Peyer's patch (tissue), 4 donors: ENCODE measurements at regions not wholly inside any gene's neighbourhood (a gene's known extent, or its start where the extent isn't known, plus 50 kb on each side); places are given as distances from the start of the nearest gene placed in this dataset.

Source experiments
- DNase-seq, 3 donors: peaks; one replicate each; pipeline ENCODE4 v3.0.0-alpha.2; 2017 to 2019
- H3K27ac ChIP-seq, 4 donors: fragments of 200-600 bp; sonication (generic); one replicate each; pipeline ENCODE4 v1.5.1; 2016 to 2019
- H3K27me3 ChIP-seq, 2 donors: fragments of 200-600 bp; sonication (generic); one replicate each; pipeline ENCODE4 v1.5.1; 2019
- H3K36me3 ChIP-seq, 3 donors: fragments of 200-600 bp; sonication (generic); one replicate each; pipeline ENCODE4 v1.5.1; 2016 to 2019
- H3K4me1 ChIP-seq, 4 donors: fragments of 200-600 bp; sonication (generic); one replicate each; pipeline ENCODE4 v1.5.1; 2016 to 2019
- H3K4me3 ChIP-seq, 4 donors: fragments of 200-600 bp; sonication (generic); 1 replicate in 3 of 4; 2 replicates in 1 of 4; pipeline ENCODE4 v1.5.1; 2016 to 2019; ENCODE audit warnings: mild to moderate bottlenecking in 1 of 4
- H3K9me3 ChIP-seq, 4 donors: fragments of 200-600 bp; sonication (generic); one replicate each; pipeline ENCODE4 v1.5.1; 2016 to 2019; ENCODE audit warnings: mild to moderate bottlenecking in 1 of 4
- POLR2A ChIP-seq, 2 donors: fragments of 450-650 bp; IDR thresholded peaks; one replicate each; pipeline ENCODE4 v1.5.1; 2017; ENCODE audit warnings: antibody characterized with exemption in 2 of 2, mild to moderate bottlenecking in 2 of 2, moderate library complexity in 2 of 2
- TF ChIP-seq, protein P1 (sequence below), 6 experiments: fragments of 450-650 bp in 4 of 6; fragments of 200-600 bp in 2 of 6; sonication (generic) in 1 of 6; IDR thresholded peaks; one replicate each; pipeline ENCODE4 v1.5.1; 2017 to 2019; ENCODE audit warnings: antibody characterized with exemption in 6 of 6, mild to moderate bottlenecking in 3 of 6, moderate library complexity in 1 of 6

DNA sequence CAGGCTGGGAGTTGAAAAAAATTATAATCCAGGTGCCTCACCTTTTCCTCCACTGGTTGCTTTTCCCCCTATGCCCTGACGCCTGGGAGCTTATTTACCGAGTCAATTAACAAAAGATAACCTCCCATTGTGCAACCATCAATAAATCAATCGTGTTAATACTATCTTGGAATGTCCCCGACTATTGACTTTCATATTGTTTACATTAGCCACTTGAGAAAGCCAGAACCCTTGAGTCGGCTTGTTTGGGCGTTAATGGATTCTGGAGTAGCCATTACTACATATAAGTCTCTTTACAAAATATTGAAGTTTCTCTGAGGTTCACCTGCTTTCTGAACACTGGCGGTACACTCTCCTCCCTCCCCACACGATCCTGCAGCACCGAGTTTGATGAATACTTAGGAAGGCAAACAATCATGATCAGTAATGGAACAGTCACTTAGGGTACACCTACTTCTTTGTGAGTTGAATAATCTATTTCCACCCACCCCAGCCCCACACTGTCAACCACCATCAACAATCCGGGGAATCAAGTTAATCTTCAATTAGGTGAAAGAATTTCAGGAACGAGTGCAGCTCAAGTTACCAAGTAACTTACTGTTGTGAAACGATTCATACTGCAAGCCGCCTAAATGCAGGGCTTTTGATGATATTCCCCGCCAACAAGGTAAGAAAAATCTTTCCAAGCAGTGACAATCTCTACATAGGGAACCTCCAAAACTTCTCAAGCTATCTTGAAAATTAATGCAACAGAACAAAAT is 159.3 kb upstream of the NR2F2 start:
- no peak overlapping the region for H3K4me3 ChIP-seq
- no peak for DNase-seq
- no peaks in the 10 kb centered on the region for H3K4me1 ChIP-seq
- H3K27ac ChIP-seq = no peak overlapping the region
- H3K36me3 ChIP-seq = no peaks in the 10 kb centered on the region
- TF ChIP-seq, protein P1, sequence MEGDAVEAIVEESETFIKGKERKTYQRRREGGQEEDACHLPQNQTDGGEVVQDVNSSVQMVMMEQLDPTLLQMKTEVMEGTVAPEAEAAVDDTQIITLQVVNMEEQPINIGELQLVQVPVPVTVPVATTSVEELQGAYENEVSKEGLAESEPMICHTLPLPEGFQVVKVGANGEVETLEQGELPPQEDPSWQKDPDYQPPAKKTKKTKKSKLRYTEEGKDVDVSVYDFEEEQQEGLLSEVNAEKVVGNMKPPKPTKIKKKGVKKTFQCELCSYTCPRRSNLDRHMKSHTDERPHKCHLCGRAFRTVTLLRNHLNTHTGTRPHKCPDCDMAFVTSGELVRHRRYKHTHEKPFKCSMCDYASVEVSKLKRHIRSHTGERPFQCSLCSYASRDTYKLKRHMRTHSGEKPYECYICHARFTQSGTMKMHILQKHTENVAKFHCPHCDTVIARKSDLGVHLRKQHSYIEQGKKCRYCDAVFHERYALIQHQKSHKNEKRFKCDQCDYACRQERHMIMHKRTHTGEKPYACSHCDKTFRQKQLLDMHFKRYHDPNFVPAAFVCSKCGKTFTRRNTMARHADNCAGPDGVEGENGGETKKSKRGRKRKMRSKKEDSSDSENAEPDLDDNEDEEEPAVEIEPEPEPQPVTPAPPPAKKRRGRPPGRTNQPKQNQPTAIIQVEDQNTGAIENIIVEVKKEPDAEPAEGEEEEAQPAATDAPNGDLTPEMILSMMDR (IDR thresholded peaks at IDR 0.05) = no peak
- TF ChIP-seq POLR2A (IDR thresholded peaks at IDR 0.05) = no peak
- no peaks in the 10 kb centered on the region for H3K9me3 ChIP-seq
- H3K27me3 ChIP-seq = no peaks in the 10 kb centered on the region

DNA sequence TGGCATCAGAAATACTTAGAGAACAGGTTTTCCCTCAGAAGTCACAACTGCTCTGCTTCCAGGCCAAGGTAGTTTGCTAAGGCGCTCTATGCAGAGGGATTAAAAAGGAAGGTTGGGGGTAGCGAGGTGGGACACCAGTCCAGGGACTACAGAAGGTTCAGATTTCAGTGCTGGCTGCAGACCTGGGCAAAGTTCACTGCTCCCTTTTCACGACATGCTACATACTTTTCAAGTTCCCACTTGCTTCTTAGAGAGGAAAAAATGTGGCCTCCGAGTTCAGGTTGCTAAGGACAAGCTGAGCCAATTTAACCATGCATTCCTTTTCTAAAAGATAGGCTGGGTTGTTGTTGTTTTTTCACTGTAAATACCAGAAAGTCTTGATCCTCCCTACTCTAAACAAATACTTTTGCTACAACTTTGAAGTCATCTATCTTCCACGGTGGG is 158.6 kb upstream of the NR2F2 start:
- no peaks in the 10 kb centered on the region for H3K36me3 ChIP-seq
- no peak overlapping the region for H3K27ac ChIP-seq
- no peak for DNase-seq
- no peaks in the 10 kb centered on the region for H3K27me3 ChIP-seq
- TF ChIP-seq, protein P1 (IDR thresholded peaks at IDR 0.05) = no peak
- TF ChIP-seq POLR2A (IDR thresholded peaks at IDR 0.05) = no peak
- H3K9me3 ChIP-seq = no peaks in the 10 kb centered on the region
- H3K4me3 ChIP-seq = no peak overlapping the region
- H3K4me1 ChIP-seq = no peaks in the 10 kb centered on the region

DNA sequence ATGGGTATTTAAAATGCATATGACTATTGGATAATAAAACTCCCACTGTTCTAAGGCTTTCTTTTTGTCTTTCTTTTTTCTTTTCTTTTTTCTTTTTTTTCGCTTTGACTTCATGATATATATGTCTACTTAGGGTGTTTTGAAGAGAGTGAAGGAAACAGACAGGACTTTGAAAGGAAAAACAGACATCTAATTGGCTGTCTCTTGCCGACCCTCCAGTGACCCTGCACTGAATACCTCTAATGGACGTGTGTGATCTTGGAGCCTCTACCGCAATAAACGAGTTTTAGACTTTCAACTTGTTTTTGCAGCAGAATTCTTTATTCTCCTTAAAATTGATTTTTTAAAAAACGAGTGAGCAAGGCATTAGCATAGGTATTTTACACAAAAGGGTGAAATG is 158.1 kb upstream of the NR2F2 start:
- no peak for TF ChIP-seq POLR2A (IDR thresholded peaks at IDR 0.05)
- TF ChIP-seq, protein P1 (IDR thresholded peaks at IDR 0.05) = no peak
- no peak overlapping the region for H3K27ac ChIP-seq
- H3K4me3 ChIP-seq = no peak overlapping the region
- H3K9me3 ChIP-seq = no peaks in the 10 kb centered on the region
- no peaks in the 10 kb centered on the region for H3K36me3 ChIP-seq
- no peaks in the 10 kb centered on the region for H3K27me3 ChIP-seq
- H3K4me1 ChIP-seq = no peaks in the 10 kb centered on the region
- DNase-seq = no peak

DNA sequence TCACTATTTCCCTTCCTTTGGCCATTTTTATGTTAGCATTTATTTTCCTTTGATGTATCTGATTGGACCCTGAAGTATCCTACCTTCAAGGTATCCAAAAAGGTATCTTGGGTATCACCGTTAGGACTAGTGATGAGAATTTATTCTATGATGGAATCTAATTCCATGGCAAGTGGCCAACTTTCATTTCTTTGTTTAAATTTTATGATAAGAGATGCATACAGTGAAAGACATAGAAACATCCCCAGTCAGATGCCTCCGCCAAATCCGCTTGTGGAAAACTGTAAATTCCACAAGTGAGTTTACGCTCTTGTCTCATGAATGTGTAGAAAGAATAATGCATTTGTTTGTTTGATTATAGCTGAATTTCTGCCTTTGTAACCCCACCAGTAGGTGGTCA is 153.7 kb upstream of the NR2F2 start:
- Histone ChIP-seq H3K36me3 (no peaks in the 10 kb centered on the region), H3K4me3 (no peak overlapping the region), H3K9me3 (no peaks in the 10 kb centered on the region), H3K4me1 (no peaks in the 10 kb centered on the region), H3K27ac (no peak overlapping the region), H3K27me3 (no peaks in the 10 kb centered on the region)
- DNase-seq = no peak
- TF ChIP-seq, protein P1 (IDR thresholded peaks at IDR 0.05) = no peak
- no peak for TF ChIP-seq POLR2A (IDR thresholded peaks at IDR 0.05)

DNA sequence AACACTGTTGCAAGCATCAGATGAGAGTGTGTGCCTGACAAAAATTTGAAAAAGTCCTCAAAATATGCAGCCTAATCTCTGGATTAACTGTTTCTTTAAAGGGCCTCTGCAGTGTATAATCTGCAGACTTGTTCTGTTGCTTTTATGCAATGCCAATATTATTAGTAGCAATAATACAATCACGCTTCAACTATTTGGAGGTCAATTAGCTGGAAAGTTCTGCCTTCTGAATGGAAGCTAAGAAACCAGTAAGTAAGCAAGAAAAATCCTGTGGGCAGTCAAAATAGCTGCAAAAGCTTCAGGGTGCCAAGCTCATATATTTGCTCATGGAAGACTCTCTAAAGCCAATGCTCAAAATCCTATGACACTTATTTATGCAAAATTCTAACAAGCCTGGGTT is 153.2 kb upstream of the NR2F2 start:
- H3K36me3 ChIP-seq = no peaks in the 10 kb centered on the region
- H3K27me3 ChIP-seq = no peaks in the 10 kb centered on the region
- no peaks in the 10 kb centered on the region for H3K4me1 ChIP-seq
- DNase-seq = no peak
- H3K27ac ChIP-seq = no peak overlapping the region
- no peak overlapping the region for H3K4me3 ChIP-seq
- TF ChIP-seq, protein P1 (IDR thresholded peaks at IDR 0.05) = no peak
- TF ChIP-seq POLR2A (IDR thresholded peaks at IDR 0.05) = no peak
- H3K9me3 ChIP-seq = no peaks in the 10 kb centered on the region
